COLO829 (cell line): ENCODE measurements at regions not wholly inside any gene's neighbourhood (a gene's known extent, or its start where the extent isn't known, plus 50 kb on each side); places are given as distances from the start of the nearest gene placed in this dataset.
"Not testable (repeated sequence)": the region's sequence is repeated elsewhere in the genome, so short reads cannot be mapped to it uniquely, and the experiment has no call there.

ENCODE experiments used
- DNase-seq: peaks from one replicate; pipeline ENCODE4 v3.0.0; 2012; ENCODE audit warnings: low spot score

DNA sequence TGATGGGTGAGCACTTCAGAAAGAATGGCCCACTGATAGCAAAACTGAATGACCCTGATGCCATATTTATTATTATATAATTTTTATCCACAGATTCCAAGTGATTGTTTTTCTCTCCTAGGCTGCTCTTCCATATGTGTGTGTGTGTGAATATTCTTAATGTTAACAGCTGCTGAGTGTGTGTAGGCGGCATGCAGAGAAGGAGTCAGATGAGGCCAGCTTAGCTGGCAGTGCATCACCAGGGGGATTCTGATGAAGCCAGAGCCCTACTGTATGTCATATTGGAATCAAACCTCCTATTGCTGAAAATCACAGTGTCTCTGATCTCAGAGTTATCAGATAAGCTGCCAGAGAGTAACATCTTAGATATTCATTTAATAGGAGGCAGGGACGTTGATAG is 177.1 kb downstream of the DMAC1 start:
- no peak for DNase-seq

DNA sequence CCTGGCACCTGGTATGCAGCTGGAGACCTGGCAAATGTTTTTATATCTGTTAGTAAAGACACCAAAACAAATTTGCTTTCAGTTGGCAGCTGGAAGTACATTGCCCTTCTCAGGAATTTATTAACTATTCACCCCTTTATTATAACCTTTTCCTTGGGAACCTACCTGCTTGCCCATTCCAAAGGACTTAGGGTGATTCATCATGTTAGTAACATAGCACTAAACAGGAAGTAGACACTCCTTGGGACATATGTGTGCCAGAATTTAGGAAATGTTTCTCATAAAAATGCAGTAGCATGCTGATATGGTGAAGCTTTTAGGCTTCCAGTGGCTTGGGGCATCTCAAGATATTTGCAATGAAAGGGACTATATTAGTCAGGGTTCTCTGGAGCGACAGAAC is 184.2 kb downstream of the DMAC1 start:
- no peak for DNase-seq

DNA sequence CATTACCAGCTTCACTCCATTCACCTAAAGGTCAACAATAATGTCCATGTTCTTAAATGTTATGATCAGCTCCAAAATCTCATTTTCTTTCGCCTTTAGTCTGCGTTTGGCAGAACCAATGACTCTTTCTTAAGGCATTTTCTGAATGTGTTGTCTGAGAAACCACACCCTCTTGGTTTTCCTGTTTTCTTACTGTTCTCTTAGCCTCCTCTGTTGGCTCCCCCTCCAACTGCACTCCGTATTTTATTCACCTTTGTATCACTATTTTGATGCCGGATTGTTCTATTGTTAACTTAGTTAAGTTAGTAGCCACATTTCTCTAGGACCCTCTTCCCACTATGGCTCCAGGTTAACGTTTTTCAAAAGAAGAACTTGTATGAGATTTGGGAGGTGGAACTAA is 185.6 kb downstream of the DMAC1 start:
- no peak for DNase-seq

DNA sequence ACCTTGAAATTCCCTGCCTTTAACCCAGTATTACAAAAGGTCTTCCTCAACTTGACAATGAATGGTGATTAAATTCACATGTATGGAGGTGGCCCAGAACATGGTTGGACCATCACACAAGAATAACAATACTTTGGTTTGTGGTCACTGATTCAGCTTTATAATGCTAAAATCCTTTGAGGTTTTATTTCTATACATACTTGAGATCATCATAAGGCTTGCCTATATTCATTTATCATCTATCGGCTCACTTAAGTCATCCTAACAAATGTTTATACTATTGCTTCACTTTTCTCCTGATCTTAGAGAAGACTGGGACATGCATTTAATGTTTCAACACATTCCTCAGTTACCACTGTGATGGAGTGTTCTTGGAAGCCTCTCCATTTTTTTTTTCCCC is 191.3 kb downstream of the DMAC1 start:
- DNase-seq = no peak

DNA sequence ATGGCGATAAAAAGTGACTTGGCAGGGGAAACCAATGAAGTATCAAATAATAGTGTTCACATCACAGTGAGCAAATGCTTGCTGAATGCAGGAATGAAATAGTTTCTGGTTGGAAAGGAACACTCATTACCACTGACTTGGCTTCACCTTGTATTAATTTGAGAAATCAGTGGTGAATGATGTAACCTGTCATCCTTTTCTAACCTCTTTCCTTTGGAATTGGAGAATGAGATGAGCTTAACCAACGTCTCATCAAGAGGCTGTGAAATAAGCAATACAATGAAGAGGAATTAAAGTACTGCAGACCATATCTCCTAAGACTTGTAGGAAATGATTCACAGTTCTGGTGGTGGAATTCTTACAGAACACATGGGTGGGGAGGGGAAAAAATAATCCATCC is 192.2 kb downstream of the DMAC1 start:
- DNase-seq = no peak

DNA sequence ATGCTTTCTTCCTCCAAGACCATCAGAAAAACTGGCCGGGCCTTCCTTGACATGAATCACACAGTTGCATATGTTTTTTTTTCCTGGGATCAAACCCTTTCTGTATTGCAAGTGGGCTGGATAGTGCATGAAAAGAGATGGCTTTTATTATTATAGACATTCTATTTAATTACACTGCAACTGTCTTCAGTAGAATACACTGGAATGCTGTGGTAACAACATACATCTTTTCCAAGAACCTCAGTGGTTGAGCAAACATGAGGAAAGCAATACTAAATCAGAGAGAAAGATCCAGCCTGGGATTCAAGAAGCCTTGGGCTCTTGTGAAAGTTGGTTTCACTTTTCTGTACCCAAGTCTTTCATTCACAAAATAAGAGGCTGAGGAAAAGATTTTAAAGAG is 193.0 kb downstream of the DMAC1 start:
- DNase-seq = no peak

DNA sequence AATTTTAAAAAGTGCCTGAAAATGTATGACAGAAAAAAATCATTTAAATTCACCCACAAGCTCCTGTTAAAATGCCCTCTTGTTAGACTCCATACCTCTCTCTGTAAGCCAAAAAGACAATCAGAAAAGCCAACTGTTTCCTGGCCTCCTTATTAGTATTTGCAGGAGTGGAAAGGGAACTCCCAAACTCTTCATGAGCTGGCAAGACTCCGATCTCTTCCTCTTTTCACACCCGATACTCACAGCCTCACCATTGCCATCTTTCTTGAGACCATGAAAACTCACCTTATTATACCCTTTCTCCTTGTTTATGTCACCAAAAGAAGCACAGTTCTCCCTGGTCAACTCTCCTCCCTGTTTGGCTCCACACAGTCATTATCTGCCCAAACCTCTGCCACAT is 197.8 kb downstream of the DMAC1 start:
- no peak for DNase-seq

DNA sequence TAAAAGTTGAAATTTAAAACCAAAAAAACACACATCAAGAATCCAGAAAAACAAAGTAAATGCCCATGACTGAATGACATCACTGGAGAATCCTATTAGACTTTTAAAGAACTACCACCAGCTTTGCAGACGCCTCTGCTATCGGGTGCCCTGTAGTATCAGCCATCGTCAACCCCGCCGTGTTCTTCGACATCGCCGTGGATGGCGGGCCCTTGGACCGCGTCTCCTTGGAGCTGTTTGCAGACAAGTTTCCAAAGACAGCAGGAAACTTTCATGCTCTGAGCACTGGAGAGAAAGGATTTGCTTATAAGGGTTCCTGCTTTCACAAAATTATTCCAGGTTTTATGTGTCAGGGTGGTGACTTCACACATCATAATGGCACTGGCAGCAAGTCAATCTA is 201.9 kb downstream of the DMAC1 start:
- no peak for DNase-seq

DNA sequence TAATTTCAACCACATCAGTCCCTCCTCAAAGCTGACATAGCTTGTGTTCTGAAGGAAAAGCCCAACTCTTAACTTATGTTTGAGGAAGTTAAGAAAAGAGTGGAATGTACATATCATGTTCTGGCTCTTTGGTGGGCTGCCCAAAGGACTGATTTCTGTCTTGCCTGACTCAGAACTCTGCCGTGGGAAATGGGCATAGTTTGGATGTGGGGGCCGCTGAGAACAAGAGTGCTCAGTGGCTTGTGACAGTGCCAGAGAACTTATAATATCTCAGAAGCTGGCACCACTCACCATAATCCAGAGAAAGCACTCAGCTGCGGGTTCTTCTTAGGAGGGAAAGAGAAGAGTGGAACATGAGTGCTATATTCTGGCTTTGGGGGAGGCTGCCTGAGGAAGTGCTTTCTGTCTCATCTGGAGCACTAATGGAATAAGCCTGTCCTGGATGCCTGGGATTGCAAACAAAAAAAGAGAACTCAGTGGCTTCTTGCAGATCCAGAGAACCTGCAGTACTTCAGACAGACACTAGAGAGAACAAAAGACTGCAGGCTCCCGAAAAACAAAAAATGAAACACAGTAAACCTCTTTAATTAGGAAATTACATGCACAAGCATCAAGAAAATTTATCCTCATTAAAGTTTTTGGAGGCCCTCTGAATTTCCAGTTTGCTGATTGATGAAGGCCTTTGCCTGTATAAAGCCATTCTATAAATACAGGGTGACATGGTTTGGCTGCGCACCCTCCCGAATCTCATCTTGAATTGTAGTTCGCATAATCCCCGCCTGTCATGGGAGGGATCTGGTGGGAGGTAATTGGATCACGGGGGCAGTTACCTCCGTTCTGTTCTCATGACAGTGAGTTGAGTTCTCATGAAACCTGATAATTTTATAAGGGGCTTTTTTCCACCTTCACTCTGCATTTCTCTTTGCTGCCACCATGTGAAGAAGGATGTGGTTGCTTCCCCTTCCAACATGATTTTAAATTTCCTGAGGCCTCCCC is 207.0 kb downstream of the DMAC1 start:
- DNase-seq = peak; percentile 8

DNA sequence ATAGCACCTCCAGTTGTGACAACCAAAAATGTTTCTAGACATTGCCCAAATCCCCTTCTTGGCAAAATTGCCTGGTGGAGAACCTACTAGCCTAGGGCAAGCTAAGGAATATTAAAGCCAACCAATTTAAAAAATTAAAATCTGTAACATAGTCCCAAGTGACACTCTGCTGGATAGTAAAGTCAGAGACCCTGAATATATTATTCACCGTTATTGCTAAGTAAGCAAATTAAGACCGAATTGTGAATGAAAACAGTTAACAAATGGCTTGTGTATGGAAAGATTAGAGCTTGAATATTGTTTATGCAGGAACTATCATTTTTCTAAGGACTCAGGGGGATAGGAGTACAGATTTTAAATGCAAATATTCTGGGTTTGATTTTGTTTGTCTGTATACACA is 208.1 kb downstream of the DMAC1 start:
- no peak for DNase-seq

DNA sequence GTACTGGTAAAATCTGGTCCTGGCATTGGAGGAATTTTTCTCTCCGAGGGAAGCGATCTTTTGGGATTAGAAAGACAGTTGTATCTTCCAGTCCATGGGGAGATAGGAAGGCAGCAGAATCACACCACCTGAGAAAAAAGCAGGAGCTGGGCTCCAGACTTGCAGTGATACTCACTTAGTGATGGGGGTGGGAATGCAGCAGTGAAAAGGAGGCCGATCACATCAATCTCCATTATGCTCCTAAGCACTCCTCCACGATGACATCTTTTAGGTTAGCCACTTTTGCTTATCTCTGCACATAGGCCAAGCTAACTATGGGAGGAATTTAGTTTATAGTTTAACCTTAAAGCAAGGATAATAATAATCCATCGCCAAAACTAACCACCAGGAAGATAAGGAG is 219.0 kb downstream of the DMAC1 start:
- no peak for DNase-seq

DNA sequence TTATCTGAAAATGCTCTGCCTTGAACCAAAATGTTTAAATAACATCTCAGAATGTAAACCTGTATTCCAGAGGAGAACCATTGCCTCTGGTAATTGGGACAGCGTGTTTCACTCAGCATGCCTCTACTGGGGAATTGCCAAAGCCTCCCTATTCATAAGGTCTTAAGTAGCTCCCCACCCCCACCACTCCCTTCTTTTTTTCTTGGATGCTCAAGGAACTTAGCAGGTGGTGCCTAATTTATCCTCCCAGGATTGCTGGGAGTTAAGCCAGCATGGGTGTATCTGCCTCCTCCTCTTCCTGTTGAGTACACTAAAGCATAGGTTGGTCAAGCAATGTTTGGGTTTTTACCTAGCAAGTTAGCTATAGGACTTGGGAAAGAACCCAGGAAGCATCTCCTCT is 220.2 kb downstream of the DMAC1 start:
- no peak for DNase-seq

DNA sequence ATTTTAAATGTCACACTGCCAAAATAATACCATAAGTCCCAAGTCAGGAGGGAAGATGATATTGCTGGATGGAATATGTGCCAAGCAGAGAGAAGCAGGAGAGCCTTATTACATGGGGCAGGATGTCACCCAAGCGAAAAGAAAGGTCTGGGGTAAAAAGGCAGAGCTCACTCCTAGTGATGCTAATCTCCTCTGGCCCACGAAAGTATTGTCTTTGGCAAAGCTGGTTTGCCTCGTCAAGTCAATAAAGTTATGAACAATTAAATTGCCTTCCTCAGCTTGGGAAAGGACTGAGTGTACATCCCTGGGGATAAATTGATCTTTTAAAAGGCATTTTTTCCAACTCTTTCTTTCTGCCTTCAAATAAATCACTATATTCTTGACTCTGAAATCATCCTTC is 220.6 kb downstream of the DMAC1 start:
- no peak for DNase-seq

DNA sequence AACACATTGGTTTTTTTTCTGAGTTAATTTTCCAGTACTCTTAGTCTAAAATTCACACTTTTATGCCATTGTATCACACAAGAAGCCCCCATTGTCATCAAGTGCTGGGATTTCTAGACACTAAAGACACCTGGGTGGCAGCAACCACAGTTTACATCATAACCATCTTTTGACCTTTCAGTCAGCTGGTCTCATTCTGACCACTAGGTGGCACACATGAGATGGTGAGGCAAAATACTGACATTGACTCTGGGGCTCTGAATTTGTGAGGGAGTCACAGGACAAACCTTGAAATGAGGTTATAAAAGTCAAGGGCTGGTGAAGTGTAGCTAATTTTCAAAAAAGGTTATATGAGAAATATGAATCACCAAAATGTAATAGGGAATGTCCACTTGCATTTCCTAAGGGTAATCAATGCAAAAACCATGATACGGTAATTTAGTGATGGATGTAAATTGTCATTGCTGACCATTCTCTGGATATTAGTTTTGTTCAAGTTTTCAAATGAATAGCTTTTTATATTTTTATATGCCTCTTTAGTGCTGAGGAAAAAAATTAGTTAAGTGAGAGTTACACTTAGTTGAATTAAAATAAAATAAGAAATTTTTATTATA is 229.4 kb downstream of the DMAC1 start:
- peak; percentile 2 for DNase-seq

DNA sequence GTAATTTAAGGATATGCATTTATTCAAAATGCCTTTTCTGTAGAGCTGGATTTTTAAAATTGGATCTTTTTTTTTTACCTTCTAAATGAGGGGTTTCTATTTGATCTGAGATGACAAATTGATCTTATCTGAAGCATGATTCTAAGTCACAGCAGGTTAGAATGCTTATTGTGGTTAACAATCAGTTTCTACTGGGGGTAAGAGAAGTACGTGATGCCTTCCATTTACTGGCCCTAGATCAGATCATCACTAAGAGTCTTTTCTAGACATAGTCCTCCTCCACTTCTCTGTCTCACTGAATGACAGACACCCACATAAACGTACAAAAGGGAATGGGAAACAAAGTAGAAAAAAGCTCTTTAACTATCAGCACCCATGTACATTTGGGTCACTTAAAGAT is 231.9 kb downstream of the DMAC1 start:
- no peak for DNase-seq

DNA sequence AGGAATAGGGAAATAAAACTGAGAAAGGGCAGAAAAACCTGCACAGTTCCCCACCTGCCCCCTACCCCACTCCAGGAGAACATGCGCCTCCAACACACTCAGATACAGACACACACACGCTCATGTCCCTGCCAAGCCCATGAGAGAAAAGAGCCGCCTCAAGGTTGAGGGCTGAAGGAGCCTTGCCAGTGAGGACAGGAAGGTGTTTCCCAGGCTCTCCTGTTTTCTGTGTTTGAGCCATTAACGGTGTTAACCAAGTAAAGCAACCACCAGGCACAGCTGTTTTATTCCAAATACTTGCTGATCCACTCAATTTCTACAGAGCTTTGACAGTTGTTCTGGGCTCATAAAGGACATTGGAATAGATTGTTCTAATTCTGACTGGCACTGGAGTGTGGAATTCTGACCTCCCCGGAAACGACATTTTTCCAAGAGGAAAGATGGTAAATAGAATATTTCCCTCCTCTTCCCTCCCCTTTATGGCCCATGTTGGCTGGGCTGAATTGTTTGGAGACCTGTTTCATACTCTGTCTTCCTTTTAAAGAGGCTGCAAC is 238.0 kb downstream of the DMAC1 start:
- no peak for DNase-seq

DNA sequence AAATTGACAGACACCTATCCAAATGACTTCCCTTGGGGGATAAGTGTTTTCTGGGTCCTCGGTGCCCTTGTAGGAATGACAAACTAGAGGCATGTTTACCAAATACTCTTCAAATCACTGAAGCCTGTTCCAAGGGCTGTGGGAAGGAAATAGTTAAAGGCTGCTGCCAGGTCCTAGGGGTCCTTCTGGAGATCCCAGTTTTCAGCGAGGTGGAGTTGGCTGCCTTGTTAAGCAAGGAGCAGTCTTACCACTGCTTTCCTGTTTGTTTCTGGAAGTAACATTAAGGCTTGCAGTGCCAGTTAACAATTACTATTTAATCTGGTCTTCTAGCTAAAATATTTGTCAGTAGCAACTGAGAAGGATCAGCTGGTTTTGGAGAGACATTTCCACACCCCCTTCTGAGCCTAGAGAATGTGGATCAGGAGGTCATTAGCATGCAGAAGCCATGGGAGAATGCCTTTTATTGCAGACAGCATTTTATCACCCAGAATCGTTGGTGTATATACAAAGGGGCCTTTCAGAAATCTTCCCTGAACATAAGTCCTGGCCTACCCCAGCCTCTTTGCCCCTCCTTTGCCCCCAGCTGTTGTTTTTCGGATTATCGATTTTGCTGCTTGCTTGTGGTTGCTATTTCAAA is 238.8 kb downstream of the DMAC1 start:
- DNase-seq = peak; percentile 22

DNA sequence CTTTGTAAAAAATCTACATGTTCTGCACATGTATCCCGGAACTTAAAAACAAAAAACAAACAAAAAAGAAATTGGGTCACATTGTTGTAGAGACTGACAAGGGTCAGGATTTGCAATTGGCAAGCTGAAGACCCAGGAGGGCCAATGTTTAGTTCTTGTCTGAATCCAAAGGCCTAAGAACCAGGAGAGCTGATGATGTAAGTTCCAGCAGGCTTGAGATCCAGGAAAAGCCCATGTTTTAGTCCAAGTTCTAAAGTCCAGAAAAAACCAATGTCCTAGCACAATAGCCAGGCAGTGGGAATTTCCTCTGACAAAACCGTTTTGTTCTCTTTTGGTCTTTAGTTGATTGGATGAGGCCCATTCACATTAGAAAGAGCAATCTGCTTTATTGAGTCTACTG is 244.9 kb downstream of the DMAC1 start:
- no peak for DNase-seq

DNA sequence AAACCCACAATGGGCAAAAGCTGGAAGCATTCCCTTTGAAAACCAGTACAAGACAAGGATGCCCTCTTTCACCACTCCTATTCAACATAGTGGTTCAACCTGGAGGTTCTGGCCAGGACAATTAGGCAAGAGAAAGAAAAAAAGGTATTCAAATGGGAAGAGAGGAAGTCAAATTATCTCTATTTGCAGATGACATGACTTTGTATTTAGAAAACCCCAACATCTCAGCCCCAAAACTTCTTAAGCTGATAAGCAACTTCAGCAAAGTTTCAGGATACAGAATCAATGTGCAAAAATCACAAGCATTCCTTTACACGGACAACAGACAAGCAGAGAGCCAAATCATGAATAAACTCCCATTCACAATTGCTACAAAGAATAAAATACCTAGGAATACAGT is 246.9 kb downstream of the DMAC1 start:
- DNase-seq = not testable (repeated sequence)

DNA sequence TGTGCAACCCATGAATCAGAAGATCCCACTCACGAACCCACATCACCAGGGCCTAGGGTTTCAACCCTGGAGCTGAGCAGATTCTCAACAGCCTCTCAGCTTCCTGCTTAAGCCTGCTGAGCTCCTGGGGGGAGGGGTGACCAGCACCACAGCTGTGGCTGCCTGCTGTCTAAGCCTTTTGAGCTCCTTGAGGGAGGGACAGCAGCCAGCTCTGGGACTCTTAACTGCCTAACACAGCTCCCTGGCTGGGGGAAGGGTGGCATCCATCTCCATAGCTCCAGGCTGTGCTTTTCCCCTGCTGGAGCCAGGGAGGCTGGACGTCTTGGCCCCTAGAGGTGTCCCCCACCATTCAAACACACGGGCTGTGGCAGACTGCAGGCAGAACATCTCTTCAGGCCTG is 250.3 kb downstream of the DMAC1 start:
- DNase-seq = no peak

DNA sequence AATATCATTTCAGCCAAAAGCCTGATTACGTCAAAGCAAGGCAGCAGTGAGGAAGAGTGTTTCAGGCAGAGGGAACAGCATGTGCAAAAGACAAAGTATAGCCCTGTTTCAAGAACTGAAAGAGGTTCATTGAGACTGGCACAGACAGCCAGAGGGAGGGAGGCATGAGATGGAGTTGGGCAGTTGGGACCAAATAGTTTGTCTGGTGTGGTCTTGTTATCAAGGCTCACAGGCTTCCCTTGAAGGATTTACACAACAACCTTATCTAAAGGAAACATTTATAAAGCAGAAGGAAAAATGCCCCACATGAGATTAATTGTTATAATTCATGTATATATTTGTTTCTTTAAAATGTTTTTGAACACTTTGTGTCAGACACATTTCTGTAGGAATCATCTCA is 253.3 kb downstream of the DMAC1 start:
- no peak for DNase-seq

DNA sequence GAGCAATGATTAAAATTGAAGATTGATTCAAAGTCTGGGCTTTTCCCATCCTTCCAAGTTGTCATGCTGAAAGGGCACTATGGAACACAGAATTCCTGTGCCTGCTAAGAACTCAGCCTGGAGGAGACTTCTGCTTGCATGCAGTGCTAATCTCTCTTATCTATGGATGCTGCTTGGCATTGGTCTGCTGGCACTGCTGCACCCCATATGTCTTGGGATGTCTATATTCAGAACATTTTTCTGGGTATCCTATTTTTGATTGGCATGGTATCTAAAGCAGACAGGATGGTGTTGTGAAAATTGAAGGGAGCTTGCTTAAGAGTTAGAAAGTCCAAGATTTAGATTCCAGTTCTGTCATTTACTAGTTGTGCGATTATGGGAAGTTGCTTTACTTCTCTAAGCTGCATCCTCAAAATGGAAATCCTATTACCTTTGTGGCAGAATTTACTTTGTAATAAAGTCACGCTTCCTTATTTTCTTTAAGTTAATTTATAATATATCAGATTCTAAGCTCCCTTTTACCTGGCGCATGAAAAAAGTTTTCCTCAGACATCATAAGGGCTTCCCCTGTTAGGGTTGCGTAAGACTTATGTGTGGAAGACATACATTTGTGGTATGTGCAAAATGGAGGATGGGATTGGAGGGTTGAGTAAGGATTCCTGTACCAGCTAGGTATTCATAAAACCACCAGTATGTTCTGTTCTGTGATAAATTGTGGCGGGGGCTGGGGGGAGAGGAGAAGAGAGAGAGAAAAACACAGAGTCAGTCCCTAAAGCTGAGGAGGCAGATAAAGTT is 254.0 kb downstream of the DMAC1 start:
- no peak for DNase-seq
